ENCODE measurements at regions not wholly inside any gene's neighbourhood (a gene's known extent, or its start where the extent isn't known, plus 50 kb on each side); places are given as distances from the start of the nearest gene placed in this dataset.

GRCh38 chr5:23053846-23054245 lies 200.7 kb upstream of the CDH12 start:
- no peak overlapping the region for H3K4ac ChIP-seq (ENCODE audit: low read depth, low read length)
- no peak overlapping the region for H2BK12ac ChIP-seq (ENCODE audit: insufficient read length, low read depth, low read length)
- no peak overlapping the region for H4K8ac ChIP-seq (replicated peaks; ENCODE audit: insufficient read length, low read depth, low read length)
- no peaks in the 10 kb centered on the region for H3K79me1 ChIP-seq (ENCODE audit: insufficient read depth, low read depth, low read length, poor library complexity, severe bottlenecking)
- no peaks in the 10 kb centered on the region for H4K20me1 ChIP-seq (ENCODE audit: control insufficient read depth, insufficient read depth, insufficient read length)
- H2AFZ ChIP-seq (ENCODE audit: low read length): no peak overlapping the region
- H4K91ac ChIP-seq (ENCODE audit: insufficient read length, low read depth, low read length): no peak overlapping the region
- no peak overlapping the region for H3K9ac ChIP-seq (ENCODE audit: extremely low read depth, insufficient read length, low read length)
- H2BK5ac ChIP-seq (ENCODE audit: insufficient read length, low read length): no peak overlapping the region
- no peak overlapping the region for H3K18ac ChIP-seq (ENCODE audit: insufficient read length, low read depth, low read length)
- no peak overlapping the region for H3K23ac ChIP-seq (ENCODE audit: insufficient read length, low read depth, low read length)
- Mint-ChIP-seq H3K9me3 (no peaks in the 10 kb centered on the region), H3K4me3 (no peak overlapping the region), H3K36me3 (ENCODE audit: insufficient read depth in 1 of 3, low read depth in 3 of 3) (no peaks in the 10 kb centered on the region), H3K27me3 (ENCODE audit: low read depth) (no peaks in the 10 kb centered on the region), H3K27ac (no peak overlapping the region), H3K4me1 (no peaks in the 10 kb centered on the region)
- H3T11ph ChIP-seq (ENCODE audit: low read length): no peak overlapping the region
- DNase-seq: no peak
- H3K9me3 ChIP-seq (ENCODE audit: control insufficient read depth, low read depth, low read length): no peaks in the 10 kb centered on the region
- H3K27me3 ChIP-seq (ENCODE audit: insufficient read depth, low read length): no peaks in the 10 kb centered on the region
- no peak overlapping the region for H3K14ac ChIP-seq (ENCODE audit: insufficient read depth, low read length)
- no peak overlapping the region for H2BK15ac ChIP-seq (ENCODE audit: low read depth, low read length)
- no CpG with 5 or more reads among the region's 1 CpG for WGBS (ENCODE audit: extremely low coverage, insufficient read length, low lambda C conversion rate)
- no peak overlapping the region for H4K5ac ChIP-seq (ENCODE audit: insufficient read length, low read depth, low read length)
- H3K4me1 ChIP-seq (ENCODE audit: insufficient read depth, low read length): no peaks in the 10 kb centered on the region
- no peak for TF ChIP-seq CTCF (conservative IDR thresholded peaks at IDR 0.05)
- no peak overlapping the region for H3K4me2 ChIP-seq (ENCODE audit: insufficient read depth, insufficient read length, low read length)
- H2AK5ac ChIP-seq (ENCODE audit: insufficient read length, low read length): no peak overlapping the region
- H3K79me2 ChIP-seq (ENCODE audit: insufficient read depth, low read length): no peaks in the 10 kb centered on the region
- no peak overlapping the region for H3K27ac ChIP-seq (ENCODE audit: insufficient read length, low read depth, low read length)
- no peak overlapping the region for H3K56ac ChIP-seq (ENCODE audit: insufficient read length, low read depth, low read length)
- H2BK120ac ChIP-seq (ENCODE audit: low read depth, low read length, poor library complexity, severe bottlenecking): no peak overlapping the region
- no peak overlapping the region for H2BK20ac ChIP-seq (ENCODE audit: low read depth, low read length, poor library complexity, severe bottlenecking)
- H3K23me2 ChIP-seq (ENCODE audit: insufficient read length, low read depth, low read length, poor library complexity, severe bottlenecking): no peaks in the 10 kb centered on the region

Data from H9 (cell line).